HG03457 (cell line): ENCODE measurements at regions not wholly inside any gene's neighbourhood (a gene's known extent, or its start where the extent isn't known, plus 50 kb on each side); places are given as distances from the start of the nearest gene placed in this dataset.

Experiments used
- ATAC-seq: cut with Tn5 transposase; IDR thresholded peaks from one replicate; pipeline ENCODE4 v1.9.1; 2021; ENCODE audit warnings: moderate number of reproducible peaks; ENCODE audit not compliant: unreplicated experiment

- ATAC-seq: no peak
Observed at GRCh38 chr5:174398171-174398570, 326.2 kb upstream of the MSX2 start.

DNA sequence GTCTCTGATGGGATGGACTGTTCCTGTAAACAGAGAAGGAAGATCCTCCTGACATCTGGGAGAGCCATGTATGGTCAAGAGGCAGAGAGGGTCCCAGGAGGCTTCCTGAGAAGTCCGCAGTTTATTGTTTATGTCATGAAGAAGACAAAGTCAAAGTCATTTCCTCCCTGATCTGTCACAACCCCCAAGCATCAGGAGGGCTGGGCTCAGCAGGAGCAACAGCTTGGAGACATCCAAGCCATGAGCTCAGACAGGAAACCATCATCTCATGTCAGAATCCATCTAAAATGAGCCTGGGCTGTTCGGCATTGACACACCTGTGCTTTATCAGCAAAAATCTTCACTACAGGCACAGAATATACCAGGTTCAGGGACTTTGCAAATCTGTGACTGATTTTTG, 325.0 kb upstream of the MSX2 start:
- ATAC-seq: no peak

- ATAC-seq: no peak
Observed at GRCh38 chr5:174400461-174400860, 323.9 kb upstream of the MSX2 start.

- ATAC-seq: no peak
Observed at GRCh38 chr5:174401793-174402192, 322.6 kb upstream of the MSX2 start.

DNA sequence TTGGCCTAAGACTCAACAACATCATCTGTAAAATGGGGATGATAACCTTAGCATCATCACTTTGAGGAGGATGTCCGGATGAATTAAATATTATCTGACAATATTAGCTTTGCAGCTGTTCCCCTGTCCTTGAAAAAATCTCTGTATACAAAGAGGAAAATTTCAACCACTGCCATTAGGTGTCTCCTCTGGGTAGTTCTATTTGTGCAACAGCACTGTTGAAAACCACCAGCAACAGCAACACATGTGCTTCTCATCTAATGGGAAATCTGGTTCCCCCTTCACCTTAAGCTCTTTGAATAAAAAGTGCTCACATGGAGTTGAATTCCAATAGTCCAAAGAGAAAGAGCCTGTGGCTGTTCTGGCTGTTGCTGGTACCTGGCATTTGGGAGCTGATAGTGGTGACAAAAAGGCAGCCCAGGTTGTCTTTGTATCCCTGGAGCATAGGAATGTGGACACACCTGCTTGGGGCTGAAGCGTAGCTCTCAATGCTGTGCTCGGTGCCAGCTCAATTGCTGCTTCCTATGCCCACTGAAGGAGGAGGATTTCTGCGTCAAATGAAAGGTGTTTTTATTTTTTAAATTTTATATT, 322.1 kb upstream of the MSX2 start:
- no peak for ATAC-seq

- no peak for ATAC-seq
Observed at GRCh38 chr5:174404848-174405247, 319.5 kb upstream of the MSX2 start.

- ATAC-seq: no peak
Observed at GRCh38 chr5:174409070-174409469, 315.3 kb upstream of the MSX2 start.

GRCh38 chr5:174409971-174410370, 314.4 kb upstream of the MSX2 start:
- ATAC-seq: no peak

- ATAC-seq: no peak
Observed at GRCh38 chr5:174410716-174411478, 313.5 kb upstream of the MSX2 start.

DNA sequence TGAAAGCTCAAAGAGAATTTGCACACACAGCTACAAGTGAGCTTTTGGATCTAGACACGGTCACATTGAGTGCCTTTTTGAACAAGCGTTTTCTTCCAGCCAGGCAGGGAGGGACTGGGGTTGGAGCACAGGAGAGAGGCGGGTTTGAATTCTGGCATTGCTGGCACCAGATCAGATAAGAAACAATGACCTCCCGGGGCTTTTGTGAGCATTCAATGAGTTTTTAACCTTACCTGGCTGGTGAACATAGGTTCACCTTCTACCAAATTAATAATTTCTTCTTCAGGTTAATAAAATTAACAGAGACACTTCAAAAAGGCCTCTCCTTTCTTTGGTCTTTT, 312.9 kb upstream of the MSX2 start:
- ATAC-seq: no peak

DNA sequence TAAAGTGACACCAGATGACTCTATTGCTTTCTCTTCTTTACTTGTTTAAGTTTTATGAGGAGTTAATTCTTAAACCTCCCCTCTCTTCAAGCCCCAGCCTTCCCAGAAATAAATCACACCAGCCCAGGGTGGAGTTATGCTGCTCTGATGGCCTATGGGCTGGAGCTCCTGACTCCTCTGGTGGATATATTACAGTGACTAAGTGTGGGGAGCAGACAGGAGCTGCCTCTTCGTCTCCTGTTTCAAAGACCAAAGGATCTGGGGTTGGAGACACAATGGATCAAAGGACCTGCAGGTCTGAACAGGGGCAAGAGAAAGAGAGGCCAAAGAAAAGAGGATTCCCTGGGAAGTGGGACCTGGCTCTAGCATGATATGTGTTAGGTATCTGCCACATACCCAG, 312.0 kb upstream of the MSX2 start:
- ATAC-seq: no peak

DNA sequence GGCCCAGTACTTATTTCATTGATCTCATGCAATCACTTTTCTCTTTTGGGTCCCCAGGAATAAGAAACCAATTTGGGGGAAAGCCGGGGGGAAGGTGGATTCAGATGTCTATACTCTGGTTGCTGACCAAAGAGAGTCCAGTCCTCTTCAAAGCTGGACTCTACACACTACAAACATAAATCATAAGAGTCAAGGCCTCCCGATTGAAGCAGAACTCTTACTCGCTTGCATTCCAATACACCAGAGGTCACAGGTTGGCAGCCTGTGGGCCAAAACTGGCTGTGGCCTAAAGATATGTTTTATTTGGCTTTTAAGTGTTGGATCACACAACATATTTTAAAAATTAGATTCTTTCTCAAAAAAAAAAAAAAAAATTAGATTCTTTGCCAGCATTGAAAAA, 311.4 kb upstream of the MSX2 start:
- ATAC-seq: no peak

- no peak for ATAC-seq
Observed at GRCh38 chr5:174413567-174414314, 310.6 kb upstream of the MSX2 start.

- ATAC-seq: no peak
Observed at GRCh38 chr5:174414315-174414710, 310.1 kb upstream of the MSX2 start.

- ATAC-seq: no peak
Observed at GRCh38 chr5:174418809-174419539, 305.4 kb upstream of the MSX2 start.

DNA sequence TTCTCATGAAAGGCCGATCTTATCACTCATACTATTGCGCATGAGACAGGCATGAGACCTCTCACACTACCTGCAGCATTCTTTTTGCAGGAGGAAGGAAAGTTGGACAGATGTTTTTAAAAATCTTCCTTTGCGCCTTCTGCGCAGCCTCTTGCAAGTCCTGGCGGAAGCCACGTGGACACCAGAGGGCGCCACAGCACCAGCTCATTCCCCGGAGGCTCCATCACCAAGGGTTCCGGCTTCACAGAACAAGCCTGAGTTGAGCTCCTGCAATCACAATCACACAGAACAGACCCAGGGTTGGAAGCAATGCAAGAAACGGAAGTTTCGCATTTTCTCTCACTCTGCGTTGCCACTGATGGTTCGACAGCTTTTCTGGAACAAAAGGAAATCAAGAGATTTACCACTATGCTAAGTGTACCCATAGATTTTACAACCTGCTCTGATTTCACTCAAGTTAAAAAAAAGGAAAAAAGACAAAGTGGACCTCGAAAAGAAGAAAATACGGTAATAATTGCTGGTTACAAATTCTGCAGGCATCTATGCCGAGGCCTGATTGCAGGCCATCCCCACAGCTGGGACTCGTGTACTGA, 304.7 kb upstream of the MSX2 start:
- no peak for ATAC-seq

- no peak for ATAC-seq
Observed at GRCh38 chr5:174420651-174421407, 303.6 kb upstream of the MSX2 start.

GRCh38 chr5:174421408-174421805, 303.0 kb upstream of the MSX2 start:
- ATAC-seq: no peak

GRCh38 chr5:174423558-174423957, 300.8 kb upstream of the MSX2 start:
- no peak for ATAC-seq

- ATAC-seq: no peak
Observed at GRCh38 chr5:174424219-174425053, 299.9 kb upstream of the MSX2 start.
